ENCODE measurements at regions not wholly inside any gene's neighbourhood (a gene's known extent, or its start where the extent isn't known, plus 50 kb on each side); places are given as distances from the start of the nearest gene placed in this dataset.

DNA sequence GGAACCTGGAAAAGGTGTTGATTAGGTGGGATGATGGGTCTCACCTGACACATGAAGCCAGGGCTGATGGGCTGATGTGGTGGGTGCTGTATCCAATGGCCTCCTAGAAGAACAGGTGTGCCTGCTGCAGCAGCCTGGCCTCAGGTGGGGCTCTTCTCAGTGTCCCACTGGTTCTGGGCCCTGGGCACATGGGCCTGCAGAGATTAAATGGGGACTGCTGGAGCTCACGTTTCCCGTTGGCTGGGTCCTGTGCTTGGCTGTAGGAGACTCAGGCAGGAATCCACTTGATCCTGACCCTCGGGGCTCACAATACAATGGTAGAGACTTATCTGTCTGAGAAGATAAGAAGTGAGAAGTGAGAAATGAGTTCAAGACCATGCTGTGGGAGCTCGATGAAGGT is 170.9 kb downstream of the KCNS3 start:
- TF ChIP-seq, protein P1, sequence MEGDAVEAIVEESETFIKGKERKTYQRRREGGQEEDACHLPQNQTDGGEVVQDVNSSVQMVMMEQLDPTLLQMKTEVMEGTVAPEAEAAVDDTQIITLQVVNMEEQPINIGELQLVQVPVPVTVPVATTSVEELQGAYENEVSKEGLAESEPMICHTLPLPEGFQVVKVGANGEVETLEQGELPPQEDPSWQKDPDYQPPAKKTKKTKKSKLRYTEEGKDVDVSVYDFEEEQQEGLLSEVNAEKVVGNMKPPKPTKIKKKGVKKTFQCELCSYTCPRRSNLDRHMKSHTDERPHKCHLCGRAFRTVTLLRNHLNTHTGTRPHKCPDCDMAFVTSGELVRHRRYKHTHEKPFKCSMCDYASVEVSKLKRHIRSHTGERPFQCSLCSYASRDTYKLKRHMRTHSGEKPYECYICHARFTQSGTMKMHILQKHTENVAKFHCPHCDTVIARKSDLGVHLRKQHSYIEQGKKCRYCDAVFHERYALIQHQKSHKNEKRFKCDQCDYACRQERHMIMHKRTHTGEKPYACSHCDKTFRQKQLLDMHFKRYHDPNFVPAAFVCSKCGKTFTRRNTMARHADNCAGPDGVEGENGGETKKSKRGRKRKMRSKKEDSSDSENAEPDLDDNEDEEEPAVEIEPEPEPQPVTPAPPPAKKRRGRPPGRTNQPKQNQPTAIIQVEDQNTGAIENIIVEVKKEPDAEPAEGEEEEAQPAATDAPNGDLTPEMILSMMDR (conservative IDR thresholded peaks at IDR 0.05; ENCODE audit: low read depth, low read length), result no peak
- TF ChIP-seq EZH2 (IDR thresholded peaks at IDR 0.05; ENCODE audit: borderline replicate concordance, low read depth, low read length, poor library complexity, severe bottlenecking), result no peak

Measured in A673 (cell line).